HEK293 (cell line): ENCODE measurements at regions not wholly inside any gene's neighbourhood (a gene's known extent, or its start where the extent isn't known, plus 50 kb on each side); places are given as distances from the start of the nearest gene placed in this dataset.

Experiments used
- ATF2 ChIP-seq: fragments of 450-650 bp; formaldehyde crosslinking; IDR thresholded peaks from 2 replicates; pipeline ENCODE4 v1.5.1; 2016; ENCODE audit warnings: missing biosample characterization, missing genetic modification characterization, low read depth
- TRIM28 ChIP-seq: IDR thresholded peaks from 2 replicates; pipeline ENCODE4 v1.6.1; 2011; ENCODE audit warnings: low read length, control low read depth, borderline replicate concordance
- ZBTB17 ChIP-seq: fragments of 450-650 bp; formaldehyde crosslinking; IDR thresholded peaks from 2 replicates; pipeline ENCODE4 v1.5.1; 2016; ENCODE audit warnings: missing biosample characterization, missing genetic modification characterization
- ZBTB7A ChIP-seq: fragments of 450-650 bp; formaldehyde crosslinking; IDR thresholded peaks from 2 replicates; pipeline ENCODE4 v1.5.1; 2016; ENCODE audit warnings: low read depth, missing biosample characterization, missing genetic modification characterization
- ZNF121 ChIP-seq: fragments of 450-650 bp; formaldehyde crosslinking; IDR thresholded peaks from 2 replicates; pipeline ENCODE4 v1.5.1; 2016; ENCODE audit warnings: missing biosample characterization, missing genetic modification characterization
- ZNF184 ChIP-seq: fragments of 450-650 bp; IDR thresholded peaks from 2 replicates; pipeline ENCODE4 v1.5.1; 2018; ENCODE audit warnings: missing biosample characterization, mild to moderate bottlenecking, missing genetic modification characterization
- ZNF792 ChIP-seq: fragments of 450-650 bp; formaldehyde crosslinking; IDR thresholded peaks from 2 replicates; pipeline ENCODE4 v1.5.1; 2016; ENCODE audit warnings: missing biosample characterization, missing genetic modification characterization
- TF ChIP-seq, protein P1 (sequence below): fragments of 450-650 bp; formaldehyde crosslinking; IDR thresholded peaks from 2 replicates; pipeline ENCODE4 v1.5.1; 2016; ENCODE audit warnings: missing biosample characterization, missing genetic modification characterization

GRCh38 chr7:156450473-156450872, 190.1 kb upstream of the RNF32 start:
- TF ChIP-seq ZNF184 (no peak), ZNF121 (tag by site-specific recombination) (no peak), TRIM28 (no peak), ZBTB7A (no peak), ATF2 (tag by site-specific recombination) (no peak), ZNF792 (tag by site-specific recombination) (no peak), ZBTB17 (tag by site-specific recombination) (no peak)
- TF ChIP-seq, protein P1, sequence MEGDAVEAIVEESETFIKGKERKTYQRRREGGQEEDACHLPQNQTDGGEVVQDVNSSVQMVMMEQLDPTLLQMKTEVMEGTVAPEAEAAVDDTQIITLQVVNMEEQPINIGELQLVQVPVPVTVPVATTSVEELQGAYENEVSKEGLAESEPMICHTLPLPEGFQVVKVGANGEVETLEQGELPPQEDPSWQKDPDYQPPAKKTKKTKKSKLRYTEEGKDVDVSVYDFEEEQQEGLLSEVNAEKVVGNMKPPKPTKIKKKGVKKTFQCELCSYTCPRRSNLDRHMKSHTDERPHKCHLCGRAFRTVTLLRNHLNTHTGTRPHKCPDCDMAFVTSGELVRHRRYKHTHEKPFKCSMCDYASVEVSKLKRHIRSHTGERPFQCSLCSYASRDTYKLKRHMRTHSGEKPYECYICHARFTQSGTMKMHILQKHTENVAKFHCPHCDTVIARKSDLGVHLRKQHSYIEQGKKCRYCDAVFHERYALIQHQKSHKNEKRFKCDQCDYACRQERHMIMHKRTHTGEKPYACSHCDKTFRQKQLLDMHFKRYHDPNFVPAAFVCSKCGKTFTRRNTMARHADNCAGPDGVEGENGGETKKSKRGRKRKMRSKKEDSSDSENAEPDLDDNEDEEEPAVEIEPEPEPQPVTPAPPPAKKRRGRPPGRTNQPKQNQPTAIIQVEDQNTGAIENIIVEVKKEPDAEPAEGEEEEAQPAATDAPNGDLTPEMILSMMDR: no peak
